MM.1S (cell line): ENCODE measurements at regions not wholly inside any gene's neighbourhood (a gene's known extent, or its start where the extent isn't known, plus 50 kb on each side); places are given as distances from the start of the nearest gene placed in this dataset.

ENCODE experiments used
- EZH2 ChIP-seq: fragments of 300-600 bp; sonication (generic); optimal IDR thresholded peaks from 2 replicates; pipeline ENCODE3; 2017; ENCODE audit warnings: low read depth, mild to moderate bottlenecking, antibody characterized with exemption, low read length, mixed read lengths
- EZH2phosphoT487 ChIP-seq: fragments of 300-600 bp; sonication (generic); IDR thresholded peaks from 2 replicates; pipeline ENCODE4 v1.6.1; 2018; ENCODE audit warnings: antibody characterized with exemption, low read length
- TF ChIP-seq, protein P1 (sequence below): fragments of 300-600 bp; sonication (generic); IDR thresholded peaks from 2 replicates; pipeline ENCODE4 v1.5.1; 2016; ENCODE audit warnings: antibody characterized with exemption, low read length, mixed read lengths

DNA sequence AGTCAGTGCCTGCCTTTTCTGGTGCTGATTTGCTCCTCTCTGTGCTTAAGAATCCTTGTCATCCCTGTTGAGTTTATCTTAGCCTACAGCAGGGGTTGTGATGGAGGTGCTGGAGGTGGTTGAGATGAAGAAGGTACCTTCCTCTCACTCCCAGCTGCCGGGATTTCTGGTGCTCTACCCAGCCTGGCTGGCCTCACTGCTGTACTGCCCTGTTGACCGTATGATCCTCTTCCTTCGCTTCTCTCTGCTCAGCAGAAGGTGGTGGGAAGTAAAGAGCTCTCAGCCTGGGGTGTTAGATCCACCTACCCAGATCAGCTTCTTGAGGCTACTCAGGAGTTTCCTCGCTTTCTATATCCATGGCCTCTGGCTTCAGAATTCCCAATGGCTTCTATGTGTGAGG, 101.0 kb upstream of the NXT1 start:
- TF ChIP-seq, protein P1, sequence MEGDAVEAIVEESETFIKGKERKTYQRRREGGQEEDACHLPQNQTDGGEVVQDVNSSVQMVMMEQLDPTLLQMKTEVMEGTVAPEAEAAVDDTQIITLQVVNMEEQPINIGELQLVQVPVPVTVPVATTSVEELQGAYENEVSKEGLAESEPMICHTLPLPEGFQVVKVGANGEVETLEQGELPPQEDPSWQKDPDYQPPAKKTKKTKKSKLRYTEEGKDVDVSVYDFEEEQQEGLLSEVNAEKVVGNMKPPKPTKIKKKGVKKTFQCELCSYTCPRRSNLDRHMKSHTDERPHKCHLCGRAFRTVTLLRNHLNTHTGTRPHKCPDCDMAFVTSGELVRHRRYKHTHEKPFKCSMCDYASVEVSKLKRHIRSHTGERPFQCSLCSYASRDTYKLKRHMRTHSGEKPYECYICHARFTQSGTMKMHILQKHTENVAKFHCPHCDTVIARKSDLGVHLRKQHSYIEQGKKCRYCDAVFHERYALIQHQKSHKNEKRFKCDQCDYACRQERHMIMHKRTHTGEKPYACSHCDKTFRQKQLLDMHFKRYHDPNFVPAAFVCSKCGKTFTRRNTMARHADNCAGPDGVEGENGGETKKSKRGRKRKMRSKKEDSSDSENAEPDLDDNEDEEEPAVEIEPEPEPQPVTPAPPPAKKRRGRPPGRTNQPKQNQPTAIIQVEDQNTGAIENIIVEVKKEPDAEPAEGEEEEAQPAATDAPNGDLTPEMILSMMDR = no peak
- TF ChIP-seq EZH2phosphoT487 (no peak), EZH2 (no peak)
